CD4-positive, alpha-beta T cell treated with Interleukin-1 beta for 1 hour (primary cell): ENCODE measurements at regions not wholly inside any gene's neighbourhood (a gene's known extent, or its start where the extent isn't known, plus 50 kb on each side); places are given as distances from the start of the nearest gene placed in this dataset.

Source experiments
- DNase-seq, 2 donors: peaks; one replicate each; pipeline ENCODE4 v3.0.0-alpha.2; 2020 to 2022

DNA sequence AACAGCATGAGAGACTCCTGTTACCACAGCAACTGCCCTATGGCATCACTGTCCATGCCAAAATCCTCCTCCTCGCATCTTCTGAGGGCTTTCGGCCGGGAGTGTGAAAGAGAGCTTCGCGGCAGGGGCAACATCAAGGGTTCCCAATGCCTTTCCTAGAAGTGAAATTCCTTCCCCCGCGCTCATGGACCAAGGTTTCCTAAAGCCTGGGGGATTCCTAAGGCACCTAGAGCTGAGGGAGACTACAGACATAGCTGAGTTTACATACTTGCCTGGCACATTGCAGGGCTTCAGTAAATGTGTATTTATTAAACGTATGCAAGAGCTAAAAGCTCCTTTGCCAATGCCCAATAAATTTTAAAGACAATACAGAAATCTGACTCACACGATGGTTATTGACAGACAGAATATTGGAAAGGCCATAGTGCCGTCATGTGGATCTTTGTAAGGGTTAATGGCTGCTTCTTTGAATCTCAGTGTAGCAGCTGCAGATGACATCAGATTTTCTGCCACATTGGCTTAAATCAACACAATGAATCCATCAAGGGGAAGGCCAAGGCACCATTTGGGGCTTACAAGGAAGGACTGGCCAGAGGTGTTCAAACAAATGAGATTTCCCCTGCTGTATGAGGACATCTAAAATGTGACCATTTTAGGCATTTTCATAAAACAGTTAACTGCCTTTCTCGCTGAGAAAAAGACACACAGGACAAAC lies 281.2 kb upstream of the JARID2 start:
- no peak for DNase-seq

DNA sequence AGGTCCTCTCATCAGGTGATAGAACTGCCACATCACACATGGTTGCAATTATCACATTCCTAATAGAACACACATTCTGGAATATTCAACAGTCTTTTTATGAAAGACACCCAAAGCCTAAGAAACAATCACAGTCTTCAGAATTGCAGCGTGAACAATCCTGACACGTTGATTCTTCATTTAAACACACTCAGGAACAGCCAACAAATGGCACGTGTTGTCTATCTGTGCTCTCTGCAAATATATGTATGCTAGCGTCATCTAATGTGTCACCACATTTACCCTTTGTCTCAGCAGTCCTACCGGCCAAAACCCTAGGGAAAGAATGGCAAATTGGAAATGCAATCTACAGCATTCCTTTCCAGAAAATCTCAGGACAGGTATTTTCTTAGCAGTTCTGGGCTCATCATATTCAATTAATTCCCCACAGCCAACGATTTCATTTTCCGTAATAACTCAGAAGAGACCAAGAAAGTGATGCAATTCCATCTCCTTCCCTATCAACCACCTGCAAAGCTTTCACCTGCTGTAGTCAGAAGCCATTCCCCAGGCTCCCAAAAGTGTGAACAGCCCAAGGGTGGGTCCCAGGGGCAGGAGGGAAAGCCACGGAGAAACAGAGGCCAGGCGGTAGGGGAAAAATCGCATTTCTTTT lies 280.3 kb upstream of the JARID2 start:
- no peak for DNase-seq

DNA sequence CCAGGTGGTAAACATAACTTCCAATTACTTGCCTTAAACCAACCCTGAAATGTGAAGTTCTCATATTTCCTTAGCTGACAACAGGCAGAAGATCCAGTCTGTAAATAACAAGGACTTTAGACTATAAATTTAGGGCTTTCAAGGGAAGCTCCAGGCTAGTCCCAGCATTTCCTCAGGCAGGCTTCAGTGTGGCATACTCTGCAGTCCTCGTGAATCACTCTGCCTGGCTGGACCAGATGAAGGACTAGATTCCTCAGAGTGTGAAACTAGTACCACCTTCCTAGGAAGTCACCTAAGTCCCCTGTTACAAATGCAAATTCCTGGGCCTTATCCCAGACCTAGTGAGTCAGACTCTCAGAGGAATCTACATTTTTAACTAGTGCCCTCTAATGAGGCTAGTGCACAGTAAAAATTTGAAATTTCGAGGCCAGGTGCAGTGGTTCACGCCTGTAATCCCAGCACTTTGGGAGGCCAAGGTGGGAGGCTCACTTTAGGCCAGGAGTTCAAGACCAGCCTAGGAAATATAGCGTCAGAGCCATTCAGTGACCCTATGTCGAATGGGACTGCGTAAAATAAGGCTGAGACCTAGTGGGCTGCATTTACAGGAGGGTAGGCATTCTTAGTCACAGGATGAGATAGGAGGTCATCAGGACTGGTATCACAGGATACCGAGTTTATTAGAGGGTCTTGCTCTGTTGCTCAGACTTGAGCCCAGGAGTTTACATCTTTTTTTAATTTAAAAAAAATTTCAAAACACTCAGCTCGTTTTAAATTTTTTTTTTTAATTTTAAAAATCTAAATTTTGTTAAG lies 279.6 kb upstream of the JARID2 start:
- no peak for DNase-seq

DNA sequence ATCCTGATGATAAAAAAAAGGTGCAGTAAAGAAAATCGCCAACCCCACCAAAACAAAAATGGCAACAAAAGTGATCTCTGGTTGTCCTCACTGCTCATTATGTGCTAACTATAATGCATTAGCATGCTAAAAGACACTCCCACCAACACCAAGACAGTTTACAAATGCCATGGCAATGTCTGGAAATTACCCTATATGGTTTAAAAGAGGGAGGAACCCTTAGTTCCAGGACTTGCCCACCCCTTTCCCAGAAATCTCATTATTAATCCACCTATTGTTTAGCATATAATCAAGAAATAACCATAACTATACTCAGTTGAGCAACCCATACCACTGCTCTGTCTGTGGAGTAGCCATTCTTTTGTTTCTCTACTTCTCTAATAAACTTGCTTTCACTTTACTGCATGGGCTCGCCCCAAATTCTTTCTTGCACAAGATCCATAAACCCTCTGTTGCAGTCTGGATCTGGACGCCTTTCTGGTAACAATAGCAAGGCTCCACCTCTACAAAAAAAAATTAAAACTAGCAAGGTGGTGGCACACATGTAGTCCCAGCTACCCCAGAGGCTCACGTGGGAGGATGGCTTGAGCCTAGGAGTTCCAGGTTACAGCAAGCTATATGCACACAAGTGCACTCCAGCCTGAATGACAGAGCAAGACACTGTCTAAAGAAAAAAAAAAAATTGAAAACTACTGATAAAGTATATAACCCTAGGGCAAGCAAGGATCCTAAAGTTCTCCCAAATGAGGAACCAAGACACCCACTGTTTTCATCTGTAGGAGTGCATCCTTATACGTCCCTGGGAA lies 278.8 kb upstream of the JARID2 start:
- DNase-seq = no peak

DNA sequence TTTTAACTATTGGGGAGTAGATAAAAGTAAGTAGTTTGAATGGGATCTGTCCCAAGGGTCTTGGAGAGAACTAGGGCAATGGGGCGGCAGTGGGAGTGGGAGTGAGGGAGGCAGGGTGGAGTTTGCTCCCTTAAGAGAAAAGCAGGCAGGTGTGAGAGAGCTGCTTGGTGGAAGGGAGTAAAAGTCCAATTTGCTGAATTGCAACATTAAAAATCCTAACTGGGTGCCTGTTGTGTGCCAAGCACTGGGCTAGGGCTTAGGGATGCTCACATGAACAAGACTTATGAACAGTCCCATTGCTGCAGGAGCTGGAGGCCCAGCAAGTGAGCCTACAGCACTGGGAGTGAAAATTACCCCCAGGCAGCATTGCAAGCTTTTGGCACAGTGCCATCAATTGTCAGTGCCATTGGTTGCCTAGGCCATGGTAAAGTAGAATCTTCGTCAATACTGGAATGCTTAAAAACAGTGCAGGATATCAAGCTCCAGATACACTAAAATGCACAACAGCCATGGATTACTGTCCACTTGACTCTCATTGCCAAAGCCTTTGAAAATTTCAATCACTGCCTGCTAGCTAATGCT lies 277.7 kb upstream of the JARID2 start:
- no peak for DNase-seq

DNA sequence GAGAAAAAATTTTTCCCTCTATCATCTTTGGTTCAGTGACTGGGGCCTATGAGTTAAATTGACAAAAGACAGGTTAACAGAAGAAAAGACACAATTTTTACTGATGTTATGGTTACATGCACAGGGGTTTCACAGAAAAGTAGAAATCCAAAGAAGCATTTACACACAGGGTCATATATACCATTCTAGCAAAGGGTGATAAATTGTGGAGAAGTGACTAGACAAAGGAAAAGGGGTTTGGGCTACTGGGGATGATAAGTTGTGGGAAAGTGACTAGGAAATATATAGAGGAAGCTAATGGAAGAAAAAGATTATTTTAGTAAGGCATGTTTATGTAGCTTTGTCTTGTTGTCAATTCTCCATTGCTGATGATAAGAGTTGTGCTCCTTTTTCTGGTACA lies 276.7 kb upstream of the JARID2 start:
- no peak for DNase-seq

DNA sequence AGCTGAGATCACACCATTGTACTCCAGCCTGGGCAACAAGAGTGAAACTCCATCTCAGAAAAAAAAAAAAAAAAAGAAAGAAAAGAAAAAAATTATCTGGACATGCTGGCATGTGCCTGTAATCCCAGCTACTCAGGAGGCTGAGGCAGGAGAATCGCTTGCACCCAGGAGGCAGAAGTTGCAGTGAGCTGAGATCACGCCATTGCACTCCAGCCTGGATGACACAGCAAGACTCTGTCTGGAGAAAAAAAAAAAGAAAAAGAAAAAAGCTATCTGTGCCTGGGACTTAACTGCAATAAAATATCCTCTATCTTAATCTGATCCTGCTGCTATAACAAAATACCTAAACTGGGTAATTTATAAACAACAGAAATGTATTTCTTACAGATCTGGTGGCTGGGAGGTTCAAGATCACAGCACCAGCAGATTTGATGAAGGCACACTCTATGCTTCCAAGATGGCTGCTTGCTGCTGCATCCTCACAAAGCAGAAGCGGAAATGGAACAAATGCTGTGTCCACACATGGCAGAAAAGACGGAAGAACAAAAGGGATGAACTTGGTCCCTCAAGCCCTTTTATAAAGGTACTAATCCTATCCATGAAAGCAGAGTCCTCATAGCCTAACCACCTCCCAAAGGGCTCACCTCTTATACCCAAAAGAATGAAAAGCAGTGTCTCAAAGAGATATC lies 273.3 kb upstream of the JARID2 start:
- DNase-seq = no peak

DNA sequence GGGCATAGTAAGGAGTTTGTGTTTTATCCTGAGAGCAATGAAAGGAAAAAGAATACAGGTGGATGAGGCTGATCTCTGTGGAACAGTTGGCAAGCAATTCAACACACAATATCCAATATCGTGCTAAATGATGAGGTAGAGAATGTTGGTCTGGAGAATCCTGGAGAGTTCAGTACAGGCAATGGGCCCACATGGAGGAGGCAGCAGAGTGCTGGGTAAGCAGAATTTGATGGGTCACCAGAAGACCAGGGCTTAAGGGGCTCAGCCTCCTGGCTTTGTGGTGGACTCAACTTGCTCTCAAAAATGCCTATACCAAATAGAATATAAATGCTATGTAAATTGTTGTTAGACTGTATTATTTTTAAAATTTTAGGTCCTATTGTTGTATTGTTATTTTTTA lies 271.5 kb upstream of the JARID2 start:
- DNase-seq = no peak

DNA sequence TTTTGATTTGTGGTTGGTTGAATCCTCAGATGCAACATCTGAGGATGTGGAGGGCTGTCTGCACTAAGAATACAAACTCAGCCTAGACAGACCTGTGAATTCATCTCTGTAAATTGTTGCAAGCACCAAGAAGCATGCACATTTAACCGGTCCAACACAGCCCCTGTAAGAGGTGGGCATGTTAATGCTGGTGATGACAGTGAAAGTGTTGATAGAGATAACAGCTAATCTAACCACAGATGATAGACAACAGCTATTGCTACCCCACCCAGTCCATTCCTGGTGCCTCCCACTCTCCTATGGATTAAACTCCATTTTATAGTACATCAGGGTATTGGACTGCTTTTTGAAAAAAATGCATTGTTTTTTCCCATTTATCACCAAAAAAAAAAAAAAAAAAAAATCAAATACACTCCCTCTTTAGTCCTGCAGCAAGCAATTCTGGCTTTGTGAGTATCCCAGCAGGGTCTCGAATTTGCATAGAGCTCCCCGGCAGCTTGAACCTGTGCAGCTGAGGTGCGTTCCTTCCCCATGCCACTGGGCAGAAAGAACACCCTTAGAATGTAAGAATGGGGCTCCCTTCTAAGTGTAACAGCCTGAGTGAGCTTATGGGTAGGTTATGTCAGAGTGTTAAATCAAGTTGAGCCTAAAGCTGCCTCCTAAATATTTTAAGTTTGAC lies 270.9 kb upstream of the JARID2 start:
- DNase-seq = no peak

DNA sequence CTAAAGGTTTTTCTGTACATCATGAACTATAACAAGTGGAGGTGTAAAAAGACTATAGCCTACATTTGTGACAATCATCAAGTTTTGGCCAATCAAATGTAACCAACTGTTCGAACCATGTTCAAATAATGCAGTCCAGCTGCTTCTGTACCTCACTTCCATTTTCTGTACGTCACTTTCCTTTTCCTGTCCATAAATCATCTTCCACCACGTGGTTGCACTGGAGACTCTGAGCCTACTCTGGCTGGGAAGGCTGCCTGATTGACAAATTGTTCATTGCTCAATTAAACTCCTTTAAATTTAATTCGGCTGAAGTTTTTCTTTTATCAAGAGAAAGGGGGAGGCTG lies 270.4 kb upstream of the JARID2 start:
- DNase-seq = peak in 1 of 2 donors; percentile 4

DNA sequence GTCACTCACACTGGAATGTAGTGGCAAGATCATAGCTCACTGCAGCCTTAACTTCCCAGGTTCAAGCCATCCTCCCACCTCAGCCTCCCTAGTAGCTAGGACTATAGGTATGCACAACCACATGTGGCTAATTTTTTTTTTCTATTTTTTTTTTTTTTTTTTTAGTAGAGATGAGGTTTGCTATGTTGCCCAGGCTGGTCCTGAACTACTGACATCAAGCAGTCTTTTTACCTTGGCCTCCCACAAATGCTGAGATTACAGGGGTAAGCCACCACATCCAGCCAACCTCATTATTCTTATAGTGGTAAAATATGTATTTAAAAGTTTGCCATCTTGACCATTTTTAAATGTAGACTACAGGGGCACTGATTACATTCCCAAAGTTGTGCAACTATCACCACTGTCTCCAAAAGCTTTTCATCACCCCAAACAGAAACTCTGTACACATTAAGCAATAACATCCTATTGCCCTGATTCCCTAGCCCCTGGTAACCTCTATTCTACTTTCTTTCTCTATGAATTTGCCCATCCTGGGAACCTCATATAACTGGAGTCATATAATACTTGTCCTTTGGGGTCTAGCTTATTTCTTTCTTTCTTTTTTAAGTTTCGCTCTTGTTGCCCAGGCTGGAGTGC lies 268.0 kb upstream of the JARID2 start:
- DNase-seq = no peak

DNA sequence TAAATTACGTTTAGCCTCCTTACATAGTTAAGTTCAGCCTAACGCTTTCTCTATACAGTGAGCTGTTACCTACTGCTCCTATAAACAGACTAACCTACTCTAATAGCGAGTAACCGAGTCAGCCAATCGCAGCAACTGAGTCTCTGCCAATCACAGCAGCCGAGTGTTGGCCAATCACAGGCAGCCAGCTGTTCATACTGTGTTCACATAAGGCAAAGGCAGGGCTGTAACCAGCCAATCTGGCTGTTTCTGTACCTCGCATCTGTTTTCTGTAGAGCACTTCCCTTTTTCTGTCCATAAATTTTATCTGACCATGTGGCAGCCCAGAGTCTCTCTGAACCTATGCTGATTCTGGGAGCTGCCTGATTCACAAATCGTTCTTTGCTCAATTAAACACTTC lies 263.9 kb upstream of the JARID2 start:
- peak in 1 of 2 donors; percentile 16 for DNase-seq

DNA sequence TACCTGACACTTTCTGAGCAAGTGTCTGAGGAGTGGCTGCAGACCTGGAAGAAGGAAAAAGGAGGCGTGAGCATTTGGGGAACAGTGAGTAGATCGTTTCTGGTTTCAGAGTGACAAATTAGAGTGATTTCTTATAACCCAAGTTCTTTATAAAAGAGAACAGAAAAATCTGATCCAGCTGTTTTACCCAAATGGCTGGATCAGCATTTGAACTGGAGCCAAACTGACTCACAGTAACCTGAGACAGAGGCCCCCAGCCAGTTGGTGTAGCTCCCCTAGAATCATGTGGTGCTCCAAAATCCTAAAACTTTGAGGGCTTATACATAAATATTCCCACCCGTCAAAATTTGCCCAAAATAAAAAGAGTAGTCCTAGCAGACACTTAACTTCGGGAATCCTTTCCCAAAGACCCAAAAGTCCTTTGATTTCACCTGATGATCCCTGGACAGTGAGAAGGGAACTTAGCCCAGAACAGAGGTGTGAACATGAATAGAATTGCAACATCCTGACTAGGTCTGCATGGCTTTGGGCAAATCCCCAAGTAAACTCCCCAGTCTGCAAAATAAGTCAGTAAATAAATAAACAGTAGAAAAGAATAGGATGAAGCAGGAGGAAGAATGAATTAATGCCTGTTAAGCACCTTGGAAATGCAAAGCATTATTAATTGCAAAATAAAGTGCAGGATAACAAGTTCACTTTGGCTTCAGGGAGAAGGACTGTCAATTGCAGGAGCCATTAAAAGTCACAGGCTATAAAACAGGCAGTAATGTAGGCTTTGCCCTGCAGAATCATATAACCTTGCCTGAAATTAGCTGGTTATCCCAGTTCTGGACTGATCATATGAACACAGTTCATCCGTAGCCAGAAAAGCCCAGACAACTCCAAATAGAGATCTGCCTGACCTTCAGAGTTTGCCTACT lies 262.0 kb upstream of the JARID2 start:
- no peak for DNase-seq

DNA sequence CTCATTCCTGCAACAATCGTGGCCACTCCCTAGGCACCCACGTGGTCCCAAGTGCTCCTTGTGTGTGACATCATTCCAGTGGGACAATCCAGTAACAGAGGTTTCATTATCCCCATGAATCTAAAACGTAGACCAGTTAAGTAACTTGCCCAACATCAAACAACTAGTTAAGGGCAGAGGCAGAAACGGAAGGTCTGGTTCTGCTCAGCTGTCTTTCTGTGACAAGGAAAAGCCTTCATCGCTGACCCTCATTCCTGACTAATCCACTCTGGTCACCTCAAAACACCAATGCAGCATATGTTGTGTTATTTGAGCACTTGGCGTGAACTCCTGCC lies 261.4 kb upstream of the JARID2 start:
- no peak for DNase-seq

DNA sequence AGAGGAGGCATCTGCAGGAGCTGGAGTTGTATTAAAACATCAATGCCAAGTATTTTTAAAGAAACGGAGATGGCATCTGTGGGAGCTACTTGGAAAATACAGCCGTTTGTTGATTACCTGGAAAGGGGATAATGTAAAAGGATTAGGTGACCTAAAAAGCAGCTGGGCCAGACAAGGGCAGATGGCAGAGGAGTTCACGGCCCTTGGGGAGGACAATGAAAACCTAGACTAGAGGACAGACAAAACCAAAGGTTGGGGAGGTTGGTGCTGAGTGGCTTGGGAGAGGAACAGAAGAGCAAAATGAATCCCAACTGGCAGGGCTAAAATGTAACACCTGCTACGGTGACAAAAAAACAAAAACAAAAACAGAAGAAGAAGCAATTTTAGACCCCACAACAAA lies 260.5 kb upstream of the JARID2 start:
- DNase-seq = no peak

DNA sequence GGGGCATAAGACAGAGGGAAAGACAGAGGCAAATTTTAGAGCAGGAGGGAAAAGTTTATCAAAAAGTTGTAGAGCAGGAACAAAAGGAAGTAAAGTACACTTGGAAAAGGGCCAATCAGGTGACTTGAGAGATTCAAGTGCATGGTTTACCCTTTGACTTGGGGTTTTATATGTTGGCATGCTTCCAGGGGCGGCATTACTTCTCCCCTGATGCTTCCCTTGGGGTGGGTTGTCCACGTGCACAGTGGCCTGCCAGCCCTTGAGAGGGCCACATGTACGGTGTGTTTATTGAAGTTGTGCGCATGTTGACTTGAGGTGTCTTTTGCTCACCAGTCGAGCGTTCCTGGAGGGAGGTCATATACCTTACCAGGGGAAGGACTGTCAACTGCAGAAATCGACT lies 259.5 kb upstream of the JARID2 start:
- no peak for DNase-seq

DNA sequence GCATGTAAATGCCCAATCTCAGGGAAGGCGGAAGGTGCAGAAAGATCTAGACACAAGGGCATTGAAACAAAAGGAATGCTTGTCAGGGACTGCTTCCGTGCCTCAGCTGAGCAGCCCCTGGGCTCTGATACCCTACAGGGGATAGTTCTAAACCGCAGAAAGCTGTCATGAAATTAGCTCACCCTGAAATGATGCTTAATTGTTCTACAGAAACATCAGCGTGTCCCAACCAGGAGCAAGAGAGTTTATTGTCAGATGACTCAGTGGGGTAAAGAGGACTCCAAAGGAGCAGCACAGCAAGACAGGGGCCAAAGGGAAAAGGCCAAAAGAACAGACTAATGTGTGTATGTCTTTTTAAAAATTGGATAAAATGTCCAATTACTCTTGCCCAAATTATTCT lies 258.4 kb upstream of the JARID2 start:
- no peak for DNase-seq

DNA sequence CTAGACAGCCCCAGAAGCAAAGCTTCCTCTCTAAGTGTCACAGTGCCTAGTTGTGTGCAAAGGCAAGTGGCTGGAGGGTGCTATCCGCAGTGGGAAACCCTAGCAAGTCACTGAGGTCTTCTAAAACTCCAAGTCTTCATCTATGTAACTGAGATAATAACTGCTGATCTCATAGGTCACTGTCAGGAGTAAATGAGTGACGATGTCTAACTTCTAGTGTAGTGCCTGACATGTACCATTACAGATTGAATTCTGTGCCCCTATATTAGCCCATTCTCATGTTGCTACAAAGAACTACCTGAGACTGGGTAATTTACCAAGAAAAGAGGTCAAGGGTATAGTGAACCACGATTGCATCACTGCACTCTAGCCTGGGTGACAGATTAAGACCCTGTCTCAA lies 253.5 kb upstream of the JARID2 start:
- no peak for DNase-seq

DNA sequence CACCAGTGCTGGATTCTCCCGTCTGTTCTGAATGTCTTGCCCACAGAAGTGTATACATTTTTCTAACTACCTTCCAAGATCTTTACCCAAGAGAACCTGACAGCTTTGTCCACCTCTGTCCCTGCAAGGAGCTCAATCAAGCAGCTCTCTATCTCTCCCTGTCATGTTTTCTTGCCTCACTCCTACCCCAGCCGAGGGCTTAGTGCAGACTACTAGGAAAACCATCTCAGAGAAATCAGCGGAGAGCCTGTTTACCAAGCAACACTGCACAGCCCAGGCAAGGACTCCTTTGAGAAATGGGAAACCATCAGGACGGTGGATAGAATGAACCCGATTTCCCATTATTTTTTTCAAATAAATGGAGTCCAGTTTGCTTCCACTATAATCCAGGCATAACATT lies 250.7 kb upstream of the JARID2 start:
- DNase-seq = no peak

DNA sequence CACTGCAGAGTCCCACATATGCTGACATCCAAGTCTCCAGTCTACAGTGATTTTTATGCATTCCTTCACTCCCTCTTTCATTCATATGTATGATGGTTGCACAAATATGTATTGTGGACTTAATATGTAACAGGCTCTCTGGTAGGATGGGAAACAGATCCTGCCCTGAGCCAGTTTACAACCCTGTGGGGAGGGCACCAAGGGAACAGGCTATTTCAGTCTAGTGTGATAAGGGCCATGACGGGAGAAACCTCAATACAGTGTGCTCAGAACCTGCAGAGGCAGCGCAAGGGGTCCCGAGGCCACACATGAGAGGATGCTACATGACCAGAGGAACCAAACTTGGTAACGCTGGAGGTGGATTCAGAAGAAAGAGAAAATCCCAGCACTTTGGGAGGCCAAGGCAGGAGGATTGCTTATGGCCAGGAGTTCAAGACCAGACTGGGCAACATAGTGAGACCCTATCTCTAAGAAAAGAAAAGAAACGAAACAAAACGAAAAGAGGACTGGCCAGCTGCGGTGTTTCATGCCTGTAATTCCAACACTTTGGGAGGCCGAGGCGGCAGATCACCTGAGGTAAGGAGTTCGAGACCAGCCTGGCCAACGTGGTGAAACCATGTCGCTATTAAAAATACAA lies 249.8 kb upstream of the JARID2 start:
- DNase-seq = no peak
